ENCODE measurements at regions not wholly inside any gene's neighbourhood (a gene's known extent, or its start where the extent isn't known, plus 50 kb on each side); places are given as distances from the start of the nearest gene placed in this dataset.

GRCh38 chr16:55056585-55057401 lies 126.1 kb downstream of the IRX5 start:
- Histone ChIP-seq H3K4me1 (ENCODE audit: control insufficient read depth, extremely low read depth, insufficient read depth, low read length) (no peaks in the 10 kb centered on the region), H3K9me3 (replicated peaks; ENCODE audit: control insufficient read depth, insufficient read depth, low read length) (no peaks in the 10 kb centered on the region), H3K36me3 (ENCODE audit: control insufficient read depth in 2 of 2, extremely low read depth in 1 of 2, insufficient read depth in 2 of 2, low read length in 2 of 2) (no peaks in the 10 kb centered on the region), H3K4me2 (ENCODE audit: insufficient read depth, low read length) (no peak overlapping the region), H2AFZ (ENCODE audit: low read depth, low read length) (no peak overlapping the region), H3K4me3 (replicated peaks in 1 of 3; ENCODE audit: insufficient read depth in 1 of 3, low read depth in 1 of 3, low read length in 3 of 3) (no peak overlapping the region), H4K20me1 (replicated peaks; ENCODE audit: control insufficient read depth, extremely low read depth, insufficient read depth, low read length) (no peaks in the 10 kb centered on the region), H3K9ac (replicated peaks; ENCODE audit: extremely low read depth, insufficient read depth, low read length) (no peak overlapping the region), H3K79me2 (ENCODE audit: control insufficient read depth, insufficient read depth, low read length) (no peaks in the 10 kb centered on the region), H3K27me3 (ENCODE audit: control insufficient read depth in 2 of 2, insufficient read depth in 2 of 2, low read length in 2 of 2) (peaks cover 10 to 12% of the 10 kb centered on the region in 2 experiments), H3K9me1 (replicated peaks; ENCODE audit: control insufficient read depth, extremely low read depth, insufficient read depth, low read length) (no peaks in the 10 kb centered on the region), H3K27ac (ENCODE audit: insufficient read depth, low read depth, low read length) (no peak overlapping the region)
- dilution Hi-C loops (cut with MboI; ENCODE audit: extremely low pct_ligation_motif_present, low sequenced_read_pairs), result no loop called here
- TF ChIP-seq CTCF (IDR thresholded peaks at IDR 0.05; ENCODE audit: extremely low read depth in 1 of 2, insufficient read depth in 1 of 2, low read depth in 1 of 2, low read length in 2 of 2), result no peak
- TF ChIP-seq POLR2A (IDR thresholded peaks at IDR 0.05; ENCODE audit: low read depth, low read length), result no peak
- no peak for TF ChIP-seq POLR2AphosphoS5 (IDR thresholded peaks at IDR 0.05; ENCODE audit: insufficient read depth, low read depth, low read length)
- no peak for TF ChIP-seq JUN (IDR thresholded peaks at IDR 0.05; ENCODE audit: borderline replicate concordance, insufficient read depth, insufficient read length, low read depth)
- TF ChIP-seq MAX (IDR thresholded peaks at IDR 0.05; ENCODE audit: insufficient read depth, insufficient read length), result no peak
- no peak for TF ChIP-seq GATA2 (IDR thresholded peaks at IDR 0.05; ENCODE audit: insufficient read depth, insufficient read length, low read depth, low read length)
- TF ChIP-seq FOS (IDR thresholded peaks at IDR 0.05; ENCODE audit: borderline replicate concordance, insufficient read depth, low read length), result no peak
- TF ChIP-seq EZH2 (IDR thresholded peaks at IDR 0.05; ENCODE audit: borderline replicate concordance, low read depth, low read length, severe bottlenecking), result no peak
- no peak for TF ChIP-seq MYC (IDR thresholded peaks at IDR 0.05; ENCODE audit: low read depth, low read length)
- BruUV-seq (replicated peaks), result no TSS peak
- POLR2A ChIA-PET, result no interaction called here
- intact Hi-C loops (cut with micrococcal nuclease), result no loop called here
- CTCF ChIA-PET, result no interaction called here
- DNase-seq (ENCODE audit: low read depth, low spot score), result no peak
- no peak for FAIRE-seq

All from endothelial cell of umbilical vein (primary cell).